ENCODE measurements at regions not wholly inside any gene's neighbourhood (a gene's known extent, or its start where the extent isn't known, plus 50 kb on each side); places are given as distances from the start of the nearest gene placed in this dataset.

DNA sequence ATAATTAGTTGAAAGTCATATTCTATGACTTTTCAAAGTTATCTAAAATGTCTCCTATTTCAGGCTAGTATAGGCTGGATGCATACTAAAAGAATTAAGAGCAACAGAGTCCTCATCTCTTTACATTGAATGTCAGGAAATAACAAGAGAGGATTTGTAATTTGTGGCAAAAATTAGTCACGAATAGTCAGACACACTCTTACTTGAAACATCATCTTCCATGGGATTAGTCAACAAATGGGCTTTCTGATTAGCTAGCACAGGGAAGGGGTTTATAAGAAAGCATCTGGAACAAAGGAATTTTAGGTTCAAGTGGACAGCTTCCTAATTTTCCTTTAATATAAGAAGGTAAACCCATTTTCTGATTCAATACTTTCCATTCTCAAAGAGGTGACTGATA, 330.3 kb upstream of the MEX3C start:
- TF ChIP-seq EZH2phosphoT487 (IDR thresholded peaks at IDR 0.05; ENCODE audit: borderline replicate concordance, low read length) (no peak), CTCF (IDR thresholded peaks at IDR 0.05; ENCODE audit: low read depth, low read length, poor library complexity, severe bottlenecking) (no peak)

Data from DOHH2 (cell line).